NCI-H510A treated with DMSO at 0.1 percent for 48 hours (cell line): ENCODE measurements at regions not wholly inside any gene's neighbourhood (a gene's known extent, or its start where the extent isn't known, plus 50 kb on each side); places are given as distances from the start of the nearest gene placed in this dataset.
"Not testable (repeated sequence)": the region's sequence is repeated elsewhere in the genome, so short reads cannot be mapped to it uniquely, and the experiment has no call there.

Experiments
- DNase-seq: peaks from one replicate; lab custom pipeline; 2025; lab: John Stamatoyannopoulos, UW

- no peak for DNase-seq
Measured at GRCh38 chr12:5308996-5309395, 122.9 kb upstream of the NTF3 start.

GRCh38 chr12:5309654-5310053, 122.3 kb upstream of the NTF3 start:
- peak; percentile 10 for DNase-seq

- no peak for DNase-seq
Measured at GRCh38 chr12:5310151-5310550, 121.8 kb upstream of the NTF3 start.

DNA sequence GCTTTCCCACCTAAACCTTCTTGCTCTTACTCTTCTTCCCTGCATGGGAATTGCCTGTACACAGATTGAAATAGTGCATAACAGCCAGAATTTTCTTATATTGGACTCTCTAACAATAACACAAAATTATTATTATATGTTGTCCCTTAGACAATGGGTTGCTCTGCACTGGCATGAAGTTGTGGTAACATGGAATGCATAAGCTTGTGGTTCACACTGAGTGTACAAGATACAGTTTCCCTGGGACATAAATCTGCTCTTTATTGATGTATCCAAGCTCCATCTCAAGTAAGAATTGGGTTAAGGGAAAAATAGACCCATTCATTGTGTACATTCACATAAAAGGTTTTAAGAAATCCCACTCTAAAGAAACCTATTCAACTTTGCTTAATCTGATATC, 114.4 kb upstream of the NTF3 start:
- no peak for DNase-seq

DNA sequence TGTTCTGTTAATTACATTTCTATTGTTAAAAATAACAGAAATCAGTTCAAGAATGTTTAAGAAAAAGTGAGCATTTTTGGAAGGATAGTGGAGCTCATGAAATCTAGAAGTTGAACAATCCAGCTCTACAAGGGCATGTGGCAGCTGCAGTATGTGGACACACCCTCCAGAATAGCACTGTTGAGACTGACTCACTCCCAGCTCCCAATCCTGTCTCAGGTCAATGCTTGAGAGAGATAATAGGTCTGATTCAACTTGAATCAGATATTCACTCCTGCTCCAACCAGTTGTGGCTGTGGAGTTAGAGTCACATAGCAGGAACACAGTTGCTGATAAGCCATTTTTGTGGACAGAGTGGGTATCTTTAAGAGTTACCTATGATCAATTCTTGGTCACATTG, 113.0 kb upstream of the NTF3 start:
- DNase-seq = no peak

GRCh38 chr12:5328669-5329517, 103.0 kb upstream of the NTF3 start:
- DNase-seq = no peak

GRCh38 chr12:5332551-5332950, 99.4 kb upstream of the NTF3 start:
- no peak for DNase-seq

DNA sequence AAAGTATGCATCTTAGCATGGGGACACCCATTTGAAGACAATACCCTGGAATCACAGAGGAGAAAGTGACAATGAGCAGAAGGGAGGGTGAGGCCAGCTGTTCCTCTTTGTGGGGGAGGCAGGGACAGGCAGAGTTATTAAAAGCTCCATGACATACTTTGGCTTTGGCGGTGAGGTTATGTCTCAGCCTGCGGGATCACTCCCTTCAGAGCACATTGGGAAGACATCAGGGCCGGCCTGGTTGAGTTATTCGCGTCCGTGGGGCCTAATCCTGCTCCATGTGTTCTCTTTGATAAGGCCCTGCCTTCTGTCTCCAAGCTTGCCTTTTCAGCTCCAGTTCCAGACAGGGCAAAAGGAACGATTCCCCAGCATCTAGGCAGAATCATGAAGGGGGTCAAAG, 98.8 kb upstream of the NTF3 start:
- no peak for DNase-seq

GRCh38 chr12:5335069-5335468, 96.8 kb upstream of the NTF3 start:
- DNase-seq = no peak

DNA sequence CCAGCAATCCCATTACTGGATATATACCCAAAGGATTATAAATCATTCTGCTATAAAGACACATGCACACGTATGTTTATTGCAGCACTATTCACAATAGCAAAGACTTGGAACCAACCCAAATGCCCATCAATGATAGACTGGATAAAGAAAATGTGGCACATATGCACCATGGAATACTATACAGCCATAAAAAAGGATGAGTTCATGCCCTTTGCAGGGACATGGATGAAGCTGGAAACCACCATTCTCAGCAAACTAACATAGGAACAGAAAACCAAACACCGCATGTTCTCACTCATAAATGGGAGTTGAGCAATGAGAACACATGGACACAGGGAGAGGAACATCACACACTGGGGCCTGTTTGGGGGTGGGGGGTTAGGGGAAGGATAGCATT, 90.8 kb upstream of the NTF3 start:
- DNase-seq = not testable (repeated sequence)

DNA sequence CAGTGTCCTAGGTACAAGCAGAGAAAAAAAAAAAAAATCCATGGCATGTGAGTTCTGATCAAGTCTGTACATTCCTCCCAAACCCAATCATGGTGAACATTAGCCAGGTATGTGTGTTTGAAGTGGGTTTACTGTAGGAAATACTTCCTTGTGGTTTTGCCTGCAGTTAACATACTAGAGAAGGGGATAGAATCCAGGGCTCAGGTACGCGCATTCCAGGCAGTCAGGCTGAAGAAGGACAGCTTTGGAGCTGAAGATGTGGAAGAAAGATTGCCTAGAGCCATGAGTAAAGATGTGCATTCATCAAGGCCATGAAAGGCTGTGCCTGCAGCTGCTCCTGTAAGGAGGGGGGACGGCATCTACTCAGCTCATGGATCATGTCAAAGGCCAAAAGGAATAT, 88.2 kb upstream of the NTF3 start:
- DNase-seq = no peak

DNA sequence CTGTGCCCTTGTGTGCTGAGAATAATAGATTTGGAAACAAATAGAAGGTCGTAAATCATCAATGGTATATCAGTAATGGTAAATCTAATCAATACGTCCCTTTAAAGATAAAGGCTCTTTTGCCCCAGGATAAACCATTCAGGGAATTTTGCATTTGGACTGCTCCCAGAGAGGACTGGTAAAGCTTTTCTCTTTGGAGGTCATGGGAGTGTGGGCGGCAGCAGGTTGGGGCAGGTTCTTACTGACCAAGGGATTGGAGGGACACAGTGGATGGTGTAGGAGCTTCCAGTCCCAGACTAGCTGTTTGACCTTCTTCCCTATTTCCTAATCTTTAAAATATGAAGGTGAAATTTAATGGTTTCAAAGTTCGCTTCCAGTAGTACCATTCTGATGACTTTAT, 87.8 kb upstream of the NTF3 start:
- no peak for DNase-seq

DNA sequence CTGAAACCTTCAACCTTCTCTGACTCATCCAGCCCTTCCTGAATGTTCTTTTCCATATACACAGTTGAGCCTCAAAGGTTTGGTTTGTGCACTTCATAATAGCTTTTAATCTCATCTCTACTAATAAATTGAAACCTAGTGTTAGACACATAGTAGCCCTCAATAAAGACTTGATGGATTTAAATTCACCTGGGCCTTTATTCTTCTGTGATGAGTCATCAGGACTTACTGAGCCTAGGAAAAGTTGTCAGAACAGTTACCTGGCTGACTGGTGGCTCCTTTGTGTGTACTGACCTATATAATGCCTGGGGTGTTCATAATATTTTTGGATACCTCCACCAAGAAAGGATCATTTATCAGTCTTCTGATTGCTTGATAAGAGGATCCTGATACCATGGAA, 86.4 kb upstream of the NTF3 start:
- no peak for DNase-seq

- DNase-seq = no peak
Measured at GRCh38 chr12:5348057-5348456, 83.9 kb upstream of the NTF3 start.

DNA sequence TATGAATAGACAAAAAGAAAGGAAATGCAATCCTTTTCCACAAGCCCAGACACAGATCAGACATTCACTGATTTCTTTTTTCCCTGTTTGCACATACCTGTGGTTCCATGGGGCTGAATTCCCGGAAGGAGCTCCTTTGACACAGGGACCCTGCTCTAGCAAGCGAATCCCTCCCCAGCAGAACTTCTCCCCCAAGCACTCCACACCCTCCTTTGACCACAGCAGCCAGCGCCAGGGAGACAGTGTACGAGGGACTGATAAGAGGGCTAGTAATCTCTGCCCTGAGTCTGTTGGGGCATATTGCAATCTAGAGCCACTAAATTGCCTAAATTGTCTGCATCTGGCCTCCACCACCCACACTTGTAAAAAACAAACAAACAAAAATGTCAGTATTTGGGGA, 83.4 kb upstream of the NTF3 start:
- DNase-seq = no peak

GRCh38 chr12:5364036-5364770, 67.7 kb upstream of the NTF3 start:
- no peak for DNase-seq

DNA sequence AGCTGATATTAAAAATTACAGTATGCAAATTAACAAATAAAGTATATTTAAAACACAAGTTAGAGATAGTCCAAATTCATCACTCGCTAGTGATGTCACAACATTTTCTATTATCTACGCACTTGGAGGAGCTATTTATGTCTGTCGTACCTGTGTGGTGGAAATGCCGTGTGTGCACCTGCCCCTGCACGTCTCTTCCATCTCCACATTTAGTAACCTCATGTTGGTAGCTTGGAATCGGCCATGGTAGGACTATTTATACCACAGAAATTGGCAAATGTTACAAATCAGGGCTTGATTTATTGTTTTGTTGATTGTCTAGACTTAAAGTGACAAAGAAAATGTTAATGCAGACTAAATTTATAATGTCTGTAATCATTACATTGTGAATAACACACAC, 62.6 kb upstream of the NTF3 start:
- DNase-seq = no peak

GRCh38 chr12:5371631-5372030, 60.3 kb upstream of the NTF3 start:
- DNase-seq = no peak

- no peak for DNase-seq
Measured at GRCh38 chr12:5374713-5375112, 57.2 kb upstream of the NTF3 start.

DNA sequence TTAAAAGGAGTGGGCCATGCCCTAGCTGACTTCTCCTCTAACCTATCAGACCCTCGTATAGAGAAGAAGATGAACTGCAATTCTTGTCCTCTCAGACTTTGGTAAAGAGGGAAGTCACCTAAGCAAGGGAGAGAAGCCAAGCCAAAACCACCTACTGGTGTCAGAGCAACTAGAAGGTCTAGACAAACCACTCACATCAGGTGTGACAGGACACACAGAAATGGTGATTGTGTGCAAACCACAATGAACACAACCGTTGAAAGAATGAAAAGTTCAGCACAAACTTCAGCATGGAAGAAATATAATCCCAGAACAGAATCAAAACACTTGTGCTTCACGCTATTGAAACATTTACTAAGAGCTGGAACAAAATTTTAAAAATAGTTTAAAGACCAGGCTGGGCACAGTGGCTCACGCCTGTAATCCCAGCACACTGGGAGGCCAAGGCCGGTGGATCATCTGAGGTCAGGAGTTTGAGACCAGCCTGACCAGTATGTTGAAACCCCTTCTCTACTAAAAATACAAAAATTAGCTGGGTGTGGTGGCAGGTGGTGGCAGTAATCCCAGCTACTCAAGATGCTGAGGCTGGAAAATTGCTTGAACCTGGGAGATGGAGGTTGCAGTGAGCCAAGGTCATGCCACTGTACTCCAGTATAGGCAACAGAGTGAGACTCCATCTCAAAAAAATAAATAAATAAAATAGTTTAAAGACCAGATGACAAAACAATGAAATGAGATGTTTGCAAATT, 56.2 kb upstream of the NTF3 start:
- no peak for DNase-seq

DNA sequence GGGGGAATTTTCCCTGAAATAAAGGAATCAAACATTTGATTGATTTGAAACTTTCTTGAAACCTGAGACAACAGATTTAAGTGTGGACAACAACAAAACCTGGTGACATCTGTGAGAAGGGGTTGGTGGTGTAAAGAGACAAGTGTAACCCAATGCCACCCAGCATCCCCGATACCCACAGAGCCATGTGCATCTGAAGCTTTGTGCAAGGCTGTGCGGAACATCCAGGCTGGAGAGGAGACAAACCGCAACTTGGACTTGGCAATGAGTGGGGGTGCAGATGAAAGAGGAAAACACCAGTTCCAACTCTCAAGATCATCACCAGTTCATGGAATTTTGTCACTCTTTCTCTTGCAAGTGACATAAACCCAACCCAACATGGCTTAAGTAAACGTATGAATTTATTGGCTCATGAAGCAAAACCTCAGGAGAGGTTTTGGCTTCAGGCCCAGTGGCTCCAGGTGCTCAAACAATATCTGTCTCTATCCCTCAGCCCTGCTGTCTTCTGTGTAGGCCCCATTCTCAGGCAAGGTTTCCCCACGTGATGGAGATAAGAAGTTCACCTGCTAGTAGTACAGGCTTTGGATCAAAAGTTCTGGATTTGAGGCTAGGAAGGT, 55.2 kb upstream of the NTF3 start:
- peak; percentile 100 for DNase-seq

DNA sequence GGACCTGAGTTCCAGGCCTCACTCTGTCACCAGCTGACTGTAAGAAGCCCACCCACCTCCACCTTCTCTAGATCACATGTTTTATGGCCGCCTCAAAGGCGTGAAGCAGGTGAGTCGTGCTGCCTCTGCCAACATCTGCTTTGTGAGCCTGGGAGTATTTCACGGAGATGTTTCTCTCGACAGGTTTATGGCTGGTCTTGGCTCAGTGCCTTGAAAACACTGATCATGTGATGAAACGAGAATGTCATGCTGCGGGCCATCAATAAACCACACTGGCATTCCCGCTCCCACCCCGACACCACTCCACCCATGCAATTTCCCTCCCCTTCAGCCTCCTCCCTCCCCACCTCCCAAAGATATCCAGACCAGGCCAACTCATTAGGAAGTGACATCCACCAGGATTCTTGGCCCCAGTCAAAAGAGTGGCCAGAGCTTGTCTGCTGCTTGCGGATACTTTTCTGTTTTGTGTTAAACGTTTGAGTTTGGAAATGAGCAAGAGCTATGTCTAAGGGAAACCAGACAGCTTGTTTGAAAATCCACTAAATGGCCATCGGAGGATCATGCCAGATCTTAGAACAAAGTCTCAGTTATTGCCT, 53.8 kb upstream of the NTF3 start:
- DNase-seq = peak; percentile 88
